Adrenal gland (tissue), 9 donors: ENCODE measurements at regions not wholly inside any gene's neighbourhood (a gene's known extent, or its start where the extent isn't known, plus 50 kb on each side); places are given as distances from the start of the nearest gene placed in this dataset.

Experiments used
- DNase-seq, 7 donors: peaks; one replicate each; pipeline ENCODE4 v3.0.0-alpha.2; 2019 to 2020
- H3K27ac ChIP-seq, 5 donors: fragments of 200-600 bp; sonication (generic) in 4 of 5; 1 replicate in 3 of 5; 2 replicates in 2 of 5; pipeline versions ENCODE4 v1.5.1 to v1.8.0; 2016 to 2020; ENCODE audit warnings: mild to moderate bottlenecking in 1 of 5
- H3K27me3 ChIP-seq: fragments of 200-600 bp; 2 replicates; pipeline ENCODE4 v1.8.0; 2021
- H3K36me3 ChIP-seq, 2 donors: fragments of 200-600 bp; replicated peaks in 1 of 2; 1 replicate in 1 of 2; 2 replicates in 1 of 2; pipeline versions ENCODE4 v1.5.1 to v1.8.0; 2018 to 2022
- H3K4me1 ChIP-seq, 2 donors: fragments of 200-600 bp; replicated peaks in 1 of 2; 1 replicate in 1 of 2; 2 replicates in 1 of 2; pipeline versions ENCODE4 v1.5.1 to v1.8.0; 2018 to 2021
- H3K4me3 ChIP-seq, 4 donors: fragments of 200-600 bp; sonication (generic) in 3 of 4; one replicate each; pipeline ENCODE4 v1.5.1; 2016 to 2018
- H3K9me3 ChIP-seq, 3 donors: fragments of 200-600 bp; sonication (generic) in 1 of 3; replicated peaks in 1 of 3; 1 replicate in 2 of 3; 2 replicates in 1 of 3; pipeline versions ENCODE4 v1.5.1 to v1.8.0; 2016 to 2021
- CTCF ChIP-seq, 6 experiments: fragments of 450-650 bp in 4 of 6; fragments of 200-600 bp in 2 of 6; sonication (generic) in 1 of 6; IDR thresholded peaks; 1 replicate in 5 of 6; 2 replicates in 1 of 6; pipeline versions ENCODE4 v1.5.1 to v1.8.0; 2016 to 2021; ENCODE audit warnings: antibody characterized with exemption in 6 of 6, mild to moderate bottlenecking in 2 of 6, moderate library complexity in 1 of 6
- POLR2A ChIP-seq, 2 donors: fragments of 450-650 bp; IDR thresholded peaks; one replicate each; pipeline ENCODE4 v1.6.1; 2017; ENCODE audit warnings: antibody characterized with exemption in 2 of 2, mild to moderate bottlenecking in 2 of 2, moderate library complexity in 1 of 2
- WGBS, 4 donors: extraction: QIAGEN DNeasy Blood & Tissue Kit in 2 of 4; methylation state at CpG; one replicate each; pipeline versions ENCODE4 v1.1.5 to v1.1.7; 2013 to 2017; 5-methylcytosine and 5-hydroxymethylcytosine counted together
- intact Hi-C, 2 donors: fragments of 100-400 bp; cut with DNase I; formaldehyde crosslinking; loops; one replicate each; pipeline versions ENCODE4 v1.14.1 to v1.15.0; 2022 to 2023
- donor health status: healthy with polysubstance abuse.
- donor health status: Bipolar disorder and iron deficiency.
- donor health status: DM: yes; HTN: yes; CAD: no.
- donor health status: DM: no; HTN: no; CAD: no.
- donor health status: DM: no; HTN: no; CAD: no.

GRCh38 chr7:25069900-25070443, 55.1 kb downstream of the CYCS start:
- WGBS, 4 donors, result 11 to 35% (median 26%) methylated on average over 10 to 11 of the region's 11 CpGs
- Histone ChIP-seq H3K27me3 (no peaks in the 10 kb centered on the region), H3K36me3 (no peaks in the 10 kb centered on the region), H3K9me3 (no peaks in the 10 kb centered on the region), H3K4me1 (peaks cover 0 to 4% of the 10 kb centered on the region in 2 donors), H3K4me3 (peak overlapping the region in 1 of 4 donors; percentile 35), H3K27ac (no peak overlapping the region)
- TF ChIP-seq POLR2A (IDR thresholded peaks at IDR 0.05) (no peak), CTCF (IDR thresholded peaks at IDR 0.05) (peak; percentile 65 to 95 (median 88))
- DNase-seq, result peak; percentile 25 to 67 (median 50)
- intact Hi-C loops, result loop anchor here (5.0 to 10.0 kb wide), 3 partner anchors 95 to 253 kb away; no protein-coding TSS in a partner anchor

- Histone ChIP-seq H3K4me1 (peaks cover 0 to 4% of the 10 kb centered on the region in 2 donors), H3K36me3 (no peaks in the 10 kb centered on the region), H3K4me3 (no peak overlapping the region), H3K9me3 (no peaks in the 10 kb centered on the region), H3K27me3 (no peaks in the 10 kb centered on the region), H3K27ac (no peak overlapping the region)
- 70 to 82% (median 75%) methylated on average over 10 of the region's 10 CpGs for WGBS, 4 donors
- intact Hi-C loops, result loop anchor here in 1 of 2 donors (10.0 kb wide), 2 partner anchors 94 to 244 kb away; no protein-coding TSS in a partner anchor
- TF ChIP-seq POLR2A (IDR thresholded peaks at IDR 0.05), result no peak
- no peak for TF ChIP-seq CTCF (IDR thresholded peaks at IDR 0.05)
- DNase-seq, result no peak
Measured at GRCh38 chr7:25068502-25069213, 56.4 kb downstream of the CYCS start.

GRCh38 chr7:25067726-25068501, 57.1 kb downstream of the CYCS start:
- Histone ChIP-seq H3K9me3 (no peaks in the 10 kb centered on the region), H3K4me1 (peaks cover 0 to 4% of the 10 kb centered on the region in 2 donors), H3K27me3 (no peaks in the 10 kb centered on the region), H3K4me3 (no peak overlapping the region), H3K27ac (no peak overlapping the region), H3K36me3 (no peaks in the 10 kb centered on the region)
- TF ChIP-seq CTCF (IDR thresholded peaks at IDR 0.05), result no peak
- TF ChIP-seq POLR2A (IDR thresholded peaks at IDR 0.05), result no peak
- no peak for DNase-seq
- intact Hi-C loops, result loop anchor here in 1 of 2 donors (10.0 kb wide), 2 partner anchors 93 to 243 kb away; no protein-coding TSS in a partner anchor
- WGBS, 4 donors, result 51 to 59% (median 55%) methylated on average over 6 of the region's 6 CpGs

GRCh38 chr7:25066253-25066652, 58.8 kb downstream of the CYCS start:
- no peak for TF ChIP-seq CTCF (IDR thresholded peaks at IDR 0.05)
- TF ChIP-seq POLR2A (IDR thresholded peaks at IDR 0.05), result no peak
- H3K9me3 ChIP-seq, result no peaks in the 10 kb centered on the region
- WGBS, 4 donors, result 82 to 90% (median 87%) methylated on average over 1 of the region's 1 CpG
- intact Hi-C loops, result loop anchor here in 1 of 2 donors (10.0 kb wide), 2 partner anchors 91 to 241 kb away; no protein-coding TSS in a partner anchor
- H3K4me3 ChIP-seq, result no peak overlapping the region
- H3K27ac ChIP-seq, result no peak overlapping the region
- H3K27me3 ChIP-seq, result no peaks in the 10 kb centered on the region
- H3K4me1 ChIP-seq, result peaks cover 0 to 4% of the 10 kb centered on the region in 2 donors
- no peak for DNase-seq
- H3K36me3 ChIP-seq, result no peaks in the 10 kb centered on the region
